HFFc6 (cell line): ENCODE measurements at regions not wholly inside any gene's neighbourhood (a gene's known extent, or its start where the extent isn't known, plus 50 kb on each side); places are given as distances from the start of the nearest gene placed in this dataset.

Source experiments
- DNase-seq: peaks from one replicate; pipeline ENCODE4 v3.0.0-alpha.2; 2018
- H3K27ac Mint-ChIP-seq: 2 replicates; pipeline ENCODE4 v1.8.0; 2020; ENCODE audit warnings: mild to moderate bottlenecking, mixed read lengths
- H3K27me3 Mint-ChIP-seq: 2 replicates; pipeline ENCODE4 v1.8.0; 2021; ENCODE audit warnings: mild to moderate bottlenecking, moderate library complexity, mixed read lengths; ENCODE audit not compliant: insufficient read depth
- H3K36me3 Mint-ChIP-seq: 2 replicates; pipeline ENCODE4 v1.8.0; 2021; ENCODE audit warnings: low read depth, mixed read lengths
- H3K4me1 Mint-ChIP-seq: 2 replicates; pipeline ENCODE4 v1.8.0; 2020; ENCODE audit warnings: low read depth, mixed read lengths
- H3K4me3 Mint-ChIP-seq: 2 replicates; pipeline ENCODE4 v1.8.0; 2020; ENCODE audit warnings: mild to moderate bottlenecking, moderate library complexity, mixed read lengths
- H3K9me3 Mint-ChIP-seq: 2 replicates; pipeline ENCODE4 v1.8.0; 2020; ENCODE audit warnings: mild to moderate bottlenecking, mixed read lengths
- TF ChIP-seq, protein P1 (sequence below): fragments of 200-600 bp; sonication (generic); IDR thresholded peaks from 2 replicates; pipeline ENCODE4 v1.5.0; 2021; ENCODE audit warnings: antibody characterized with exemption, mild to moderate bottlenecking

- peaks cover 29% of the 10 kb centered on the region for H3K9me3 Mint-ChIP-seq
- H3K27me3 Mint-ChIP-seq: no peaks in the 10 kb centered on the region; the same call in 1 of the 2 replicates
- peaks cover 40% of the 10 kb centered on the region for H3K36me3 Mint-ChIP-seq
- H3K4me1 Mint-ChIP-seq: peaks cover 12% of the 10 kb centered on the region
- H3K4me3 Mint-ChIP-seq: no peak overlapping the region
- TF ChIP-seq, protein P1, sequence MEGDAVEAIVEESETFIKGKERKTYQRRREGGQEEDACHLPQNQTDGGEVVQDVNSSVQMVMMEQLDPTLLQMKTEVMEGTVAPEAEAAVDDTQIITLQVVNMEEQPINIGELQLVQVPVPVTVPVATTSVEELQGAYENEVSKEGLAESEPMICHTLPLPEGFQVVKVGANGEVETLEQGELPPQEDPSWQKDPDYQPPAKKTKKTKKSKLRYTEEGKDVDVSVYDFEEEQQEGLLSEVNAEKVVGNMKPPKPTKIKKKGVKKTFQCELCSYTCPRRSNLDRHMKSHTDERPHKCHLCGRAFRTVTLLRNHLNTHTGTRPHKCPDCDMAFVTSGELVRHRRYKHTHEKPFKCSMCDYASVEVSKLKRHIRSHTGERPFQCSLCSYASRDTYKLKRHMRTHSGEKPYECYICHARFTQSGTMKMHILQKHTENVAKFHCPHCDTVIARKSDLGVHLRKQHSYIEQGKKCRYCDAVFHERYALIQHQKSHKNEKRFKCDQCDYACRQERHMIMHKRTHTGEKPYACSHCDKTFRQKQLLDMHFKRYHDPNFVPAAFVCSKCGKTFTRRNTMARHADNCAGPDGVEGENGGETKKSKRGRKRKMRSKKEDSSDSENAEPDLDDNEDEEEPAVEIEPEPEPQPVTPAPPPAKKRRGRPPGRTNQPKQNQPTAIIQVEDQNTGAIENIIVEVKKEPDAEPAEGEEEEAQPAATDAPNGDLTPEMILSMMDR: no peak
- no peak for DNase-seq
- H3K27ac Mint-ChIP-seq: no peak overlapping the region
These were observed 523.9 kb downstream of the FOXG1 start for GRCh38 chr14:29290441-29290840.

- Mint-ChIP-seq H3K4me1 (peaks cover 10% of the 10 kb centered on the region), H3K4me3 (no peak overlapping the region)
- no peak for DNase-seq
These were observed 532.8 kb downstream of the FOXG1 start for GRCh38 chr14:29299372-29299771.

DNA sequence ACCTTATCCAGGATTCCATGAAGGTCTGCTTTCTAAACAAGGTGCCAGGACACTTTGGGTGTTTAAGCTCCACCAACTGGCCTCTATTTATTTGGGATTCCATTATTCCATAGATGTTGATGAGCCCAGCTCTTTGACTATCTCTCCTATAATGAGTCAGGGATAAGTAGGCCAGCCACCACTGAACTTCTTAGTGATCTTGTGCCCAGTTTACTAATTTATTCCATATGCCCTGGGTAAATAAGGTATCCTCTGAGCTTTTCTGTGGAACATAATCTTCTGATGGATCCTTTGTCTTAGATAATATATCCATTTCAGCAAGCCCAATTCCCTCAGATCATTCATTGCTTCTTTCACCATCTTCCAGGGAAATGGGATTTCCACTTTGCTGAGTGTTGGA, 535.0 kb downstream of the FOXG1 start:
- Mint-ChIP-seq H3K4me1 (peaks cover 17% of the 10 kb centered on the region), H3K27ac (no peak overlapping the region), H3K36me3 (peaks cover 5% of the 10 kb centered on the region; the same call in 1 of the 2 replicates), H3K27me3 (no peaks in the 10 kb centered on the region; the same call in 1 of the 2 replicates), H3K4me3 (no peak overlapping the region), H3K9me3 (no peaks in the 10 kb centered on the region)
- DNase-seq: no peak
- TF ChIP-seq, protein P1: no peak

More at GRCh38 chr14:29299372-29299771, 532.8 kb downstream of the FOXG1 start:
- TF ChIP-seq, protein P1: no peak
- Mint-ChIP-seq H3K36me3 (peaks cover 27% of the 10 kb centered on the region), H3K27ac (no peak overlapping the region), H3K9me3 (peaks cover 13% of the 10 kb centered on the region), H3K27me3 (no peaks in the 10 kb centered on the region; the same call in 1 of the 2 replicates)

DNA sequence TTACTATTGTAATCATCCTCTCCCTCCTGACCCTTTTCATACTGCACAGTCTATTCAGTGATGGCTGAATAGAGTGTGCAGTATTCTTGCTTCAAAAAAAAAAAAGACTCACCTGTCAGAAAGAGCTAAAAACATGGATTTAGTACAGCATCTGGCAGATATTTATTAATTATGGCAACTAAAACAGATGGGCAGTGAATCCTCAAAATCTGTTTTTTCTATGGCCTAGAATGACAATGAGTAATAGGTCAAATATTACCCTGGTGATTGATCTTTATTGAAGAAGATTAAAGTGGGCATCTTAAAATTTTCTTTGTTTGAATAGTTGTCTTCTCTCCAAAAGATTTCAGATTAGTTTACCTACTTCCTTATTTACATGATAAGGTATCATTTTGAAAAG, 543.6 kb downstream of the FOXG1 start:
- Mint-ChIP-seq H3K27me3 (no peaks in the 10 kb centered on the region), H3K4me3 (no peak overlapping the region), H3K9me3 (peaks cover 19% of the 10 kb centered on the region; the same call in 1 of the 2 replicates), H3K36me3 (peaks cover 31% of the 10 kb centered on the region), H3K27ac (peak overlapping the region; percentile 27; the same call in 1 of the 2 replicates), H3K4me1 (peaks cover 50% of the 10 kb centered on the region)
- TF ChIP-seq, protein P1: no peak
- no peak for DNase-seq

- H3K4me3 Mint-ChIP-seq: peak overlapping the region; percentile 23
- no peaks in the 10 kb centered on the region for H3K27me3 Mint-ChIP-seq
- peaks cover 19% of the 10 kb centered on the region; the same call in 1 of the 2 replicates for H3K9me3 Mint-ChIP-seq
- TF ChIP-seq, protein P1: no peak
- peaks cover 50% of the 10 kb centered on the region for H3K4me1 Mint-ChIP-seq
- H3K36me3 Mint-ChIP-seq: peaks cover 31% of the 10 kb centered on the region
- peak overlapping the region; percentile 27 for H3K27ac Mint-ChIP-seq
- peak; percentile 73 for DNase-seq
These were observed 544.2 kb downstream of the FOXG1 start for GRCh38 chr14:29310757-29311156.
